Fibroblast of pulmonary artery (primary cell): ENCODE measurements at regions not wholly inside any gene's neighbourhood (a gene's known extent, or its start where the extent isn't known, plus 50 kb on each side); places are given as distances from the start of the nearest gene placed in this dataset.

Experiments used
- DNase-seq: peaks from one replicate; pipeline ENCODE4 v3.0.0-alpha.2; 2010; ENCODE audit warnings: low read depth
- H3K4me3 ChIP-seq: replicated peaks from 2 replicates; pipeline ENCODE4 v1.5.1; 2011; ENCODE audit warnings: low read depth, mild to moderate bottlenecking, control low read depth, low read length, moderate library complexity
- CTCF ChIP-seq: IDR thresholded peaks from 2 replicates; pipeline ENCODE4 v1.5.1; 2011; ENCODE audit warnings: mild to moderate bottlenecking, control low read depth, low read length, inconsistent platforms; ENCODE audit errors: missing control alignments

GRCh38 chr18:67007999-67008398 lies 404.1 kb upstream of the CDH19 start:
- no peak for DNase-seq
- no peak overlapping the region for H3K4me3 ChIP-seq
- no peak for TF ChIP-seq CTCF

GRCh38 chr18:67007085-67007484 lies 403.2 kb upstream of the CDH19 start:
- TF ChIP-seq CTCF, result no peak

GRCh38 chr18:67001052-67001451 lies 397.2 kb upstream of the CDH19 start:
- no peak for TF ChIP-seq CTCF
- no peak overlapping the region for H3K4me3 ChIP-seq
- no peak for DNase-seq

More at GRCh38 chr18:67007085-67007484, 403.2 kb upstream of the CDH19 start:
- no peak for DNase-seq
- H3K4me3 ChIP-seq, result no peak overlapping the region

- no peak overlapping the region for H3K4me3 ChIP-seq
- no peak for TF ChIP-seq CTCF
- DNase-seq, result no peak
Observed at GRCh38 chr18:66999003-66999402, 395.1 kb upstream of the CDH19 start.

- no peak for TF ChIP-seq CTCF
- no peak overlapping the region for H3K4me3 ChIP-seq
- DNase-seq, result no peak
Observed at GRCh38 chr18:66995270-66995669, 391.4 kb upstream of the CDH19 start.

- TF ChIP-seq CTCF, result no peak
- DNase-seq, result no peak
- no peak overlapping the region for H3K4me3 ChIP-seq
Observed at GRCh38 chr18:66994790-66995189, 390.9 kb upstream of the CDH19 start.

GRCh38 chr18:66993492-66993891 lies 389.6 kb upstream of the CDH19 start:
- H3K4me3 ChIP-seq, result no peak overlapping the region
- TF ChIP-seq CTCF, result no peak
- no peak for DNase-seq
